MCF 10A (cell line): ENCODE measurements at regions not wholly inside any gene's neighbourhood (a gene's known extent, or its start where the extent isn't known, plus 50 kb on each side); places are given as distances from the start of the nearest gene placed in this dataset.

Source experiments
- BruUV-seq: library from RNA; stranded (reverse); fragments of 400-500 nt; replicated peaks from 2 replicates; lab custom pipeline; 2021; lab: Mats Ljungman, UMichigan
- CTCF ChIA-PET: fragments of 300-600 bp; sonication (Branson Sonifier 250); formaldehyde crosslinking; extraction: SDS; loops from one replicate; lab custom pipeline; 2021; ENCODE audit warnings: antibody characterized with exemption, inconsistent platforms; lab: Yijun Ruan, JAX
- POLR2A ChIA-PET: fragments of 300-600, 350-650 bp; sonication (Branson Sonifier 250); formaldehyde crosslinking; extraction: SDS; loops from one replicate; lab custom pipeline; 2020; ENCODE audit warnings: antibody characterized with exemption, inconsistent platforms; lab: Yijun Ruan, JAX
- DNase-seq: peaks from one replicate; pipeline ENCODE4 v3.0.0-alpha.2; 2018; ENCODE audit not compliant: unreplicated experiment
- H3K27ac Mint-ChIP-seq: one replicate; pipeline ENCODE4 v1.8.0; 2022; ENCODE audit warnings: mild to moderate bottlenecking, low read depth, mixed read lengths; ENCODE audit not compliant: unreplicated experiment
- H3K27me3 Mint-ChIP-seq: one replicate; pipeline ENCODE4 v1.8.0; 2022; ENCODE audit warnings: mixed read lengths; ENCODE audit not compliant: insufficient read depth, unreplicated experiment
- H3K36me3 Mint-ChIP-seq: one replicate; pipeline ENCODE4 v1.8.0; 2022; ENCODE audit warnings: mild to moderate bottlenecking, moderate library complexity, mixed read lengths; ENCODE audit not compliant: insufficient read depth, unreplicated experiment
- H3K4me1 Mint-ChIP-seq: one replicate; pipeline ENCODE4 v1.8.0; 2022; ENCODE audit warnings: mixed read lengths; ENCODE audit not compliant: insufficient read depth, unreplicated experiment
- H3K4me3 Mint-ChIP-seq: one replicate; pipeline ENCODE4 v1.8.0; 2022; ENCODE audit warnings: mild to moderate bottlenecking, moderate library complexity, mixed read lengths; ENCODE audit not compliant: unreplicated experiment
- H3K9me3 Mint-ChIP-seq: one replicate; pipeline ENCODE4 v1.8.0; 2022; ENCODE audit warnings: mixed read lengths; ENCODE audit not compliant: unreplicated experiment
- CTCF ChIP-seq: fragments of 200-600 bp; IDR thresholded peaks from one replicate; pipeline ENCODE4 v1.8.0; 2022; ENCODE audit warnings: antibody characterized with exemption, mild to moderate bottlenecking; ENCODE audit not compliant: unreplicated experiment
- intact Hi-C: fragments of 100-400 bp; cut with micrococcal nuclease; formaldehyde crosslinking; loops from 2 replicates; pipeline ENCODE4 v1.14.1; 2022

DNA sequence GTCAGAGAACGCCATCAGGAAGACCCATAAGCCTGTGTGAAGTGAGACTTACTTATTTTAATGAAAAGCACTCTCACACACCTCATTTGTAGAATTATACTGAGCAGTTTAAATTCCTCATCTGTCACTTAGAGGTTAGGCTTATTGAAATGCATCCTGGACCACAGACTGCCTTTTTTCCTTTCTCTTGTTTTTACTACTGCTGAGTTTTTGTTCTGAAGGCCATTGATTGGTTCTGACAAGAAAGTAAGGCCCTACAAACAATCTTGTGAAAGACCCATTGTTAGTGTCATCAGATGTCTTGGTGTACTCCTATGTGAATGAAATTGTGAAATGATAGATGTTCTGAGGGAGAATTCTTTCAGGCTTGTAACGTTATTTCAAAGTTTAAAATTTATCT lies 1343.3 kb upstream of the ADGRL2 start:
- H3K27me3 Mint-ChIP-seq = no peaks in the 10 kb centered on the region
- peak overlapping the region; percentile 61 for H3K27ac Mint-ChIP-seq
- ChIA-PET POLR2A (no interaction called here), CTCF (no interaction called here)
- intact Hi-C loops = no loop called here
- no peaks in the 10 kb centered on the region for H3K9me3 Mint-ChIP-seq
- H3K36me3 Mint-ChIP-seq = no peaks in the 10 kb centered on the region
- peak; percentile 19 for DNase-seq
- no peak for TF ChIP-seq CTCF
- no TSS peak for BruUV-seq
- H3K4me3 Mint-ChIP-seq = no peak overlapping the region
- no peaks in the 10 kb centered on the region for H3K4me1 Mint-ChIP-seq

DNA sequence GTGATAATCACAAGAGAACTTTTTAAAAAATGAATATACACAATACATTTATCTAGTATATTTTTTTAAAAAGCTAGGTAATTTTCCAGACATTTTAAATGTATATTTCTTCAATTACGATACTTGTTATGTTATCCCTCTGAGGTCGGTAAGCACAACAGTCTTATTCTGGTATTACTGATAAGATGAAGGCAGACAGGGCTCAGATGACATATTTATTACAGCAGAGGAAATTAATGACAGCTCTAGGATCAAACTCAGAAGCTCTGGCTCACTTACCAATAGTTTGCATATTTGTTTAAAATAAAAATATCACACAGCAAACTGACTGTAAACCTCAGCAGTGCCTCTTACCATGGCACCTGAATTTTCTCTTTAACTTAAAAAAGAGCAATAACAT lies 1347.0 kb upstream of the ADGRL2 start:
- Mint-ChIP-seq H3K27ac (no peak overlapping the region), H3K36me3 (no peaks in the 10 kb centered on the region), H3K9me3 (no peaks in the 10 kb centered on the region), H3K4me3 (no peak overlapping the region), H3K4me1 (no peaks in the 10 kb centered on the region), H3K27me3 (no peaks in the 10 kb centered on the region)
- ChIA-PET CTCF (no interaction called here), POLR2A (no interaction called here)
- intact Hi-C loops = no loop called here
- DNase-seq = no peak
- no TSS peak for BruUV-seq
- no peak for TF ChIP-seq CTCF

GRCh38 chr1:80450711-80451110 lies 1350.0 kb upstream of the ADGRL2 start:
- H3K36me3 Mint-ChIP-seq = no peaks in the 10 kb centered on the region
- ChIA-PET CTCF (interaction anchor here (0.6 kb wide), 1 partner anchor 724 kb away, joined by 3 read pairs; no protein-coding TSS in a partner anchor), POLR2A (no interaction called here)
- no peaks in the 10 kb centered on the region for H3K27me3 Mint-ChIP-seq
- no TSS peak for BruUV-seq
- intact Hi-C loops = no loop called here
- no peaks in the 10 kb centered on the region for H3K9me3 Mint-ChIP-seq
- H3K27ac Mint-ChIP-seq = no peak overlapping the region
- H3K4me3 Mint-ChIP-seq = no peak overlapping the region
- DNase-seq = no peak
- TF ChIP-seq CTCF = no peak
- H3K4me1 Mint-ChIP-seq = no peaks in the 10 kb centered on the region

- peaks cover 11% of the 10 kb centered on the region for H3K4me1 Mint-ChIP-seq
- intact Hi-C loops = no loop called here
- CTCF ChIA-PET = no interaction called here
- H3K27me3 Mint-ChIP-seq = no peaks in the 10 kb centered on the region
- H3K36me3 Mint-ChIP-seq = no peaks in the 10 kb centered on the region
- no TSS peak for BruUV-seq
- TF ChIP-seq CTCF = no peak
- H3K27ac Mint-ChIP-seq = no peak overlapping the region
- no peak for DNase-seq
- H3K9me3 Mint-ChIP-seq = no peaks in the 10 kb centered on the region
- no peak overlapping the region for H3K4me3 Mint-ChIP-seq
- POLR2A ChIA-PET = interaction anchor here (1.2 kb wide), 1 partner anchor 21 kb away, joined by 4 read pairs; no protein-coding TSS in a partner anchor
Observed at GRCh38 chr1:80448081-80448480, 1352.7 kb upstream of the ADGRL2 start.
